Erythroblast (primary cell): ENCODE measurements at regions not wholly inside any gene's neighbourhood (a gene's known extent, or its start where the extent isn't known, plus 50 kb on each side); places are given as distances from the start of the nearest gene placed in this dataset.

ENCODE experiments used
- GATA1 ChIP-seq: IDR thresholded peaks from 2 replicates; pipeline ENCODE4 v1.6.1; 2011; ENCODE audit warnings: low read depth, mild to moderate bottlenecking, control low read depth, low read length, moderate library complexity
- POLR2A ChIP-seq: IDR thresholded peaks from 2 replicates; pipeline ENCODE4 v1.6.1; 2011; ENCODE audit warnings: mild to moderate bottlenecking, low read length

DNA sequence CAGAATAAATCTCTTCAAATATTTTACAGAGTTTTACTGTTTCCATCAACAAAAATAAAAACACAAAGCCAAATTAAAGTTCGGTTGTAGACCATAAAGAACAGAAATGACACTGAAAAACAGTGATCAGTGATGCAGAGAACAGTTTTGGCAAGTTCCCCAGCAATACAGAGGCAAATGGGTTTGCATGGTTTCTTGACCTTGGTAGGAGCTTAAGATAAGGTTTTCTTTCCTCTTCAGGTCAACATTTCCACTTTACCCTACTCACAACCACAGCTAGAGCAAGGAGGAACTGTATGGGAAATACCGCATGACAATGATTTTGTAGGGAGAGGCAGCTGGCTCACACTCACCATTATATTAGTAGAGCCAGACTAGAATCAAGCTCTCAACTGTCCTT, 199.5 kb downstream of the SH2D4B start:
- TF ChIP-seq POLR2A = no peak
- no peak for TF ChIP-seq GATA1
